ENCODE measurements at regions not wholly inside any gene's neighbourhood (a gene's known extent, or its start where the extent isn't known, plus 50 kb on each side); places are given as distances from the start of the nearest gene placed in this dataset.

DNA sequence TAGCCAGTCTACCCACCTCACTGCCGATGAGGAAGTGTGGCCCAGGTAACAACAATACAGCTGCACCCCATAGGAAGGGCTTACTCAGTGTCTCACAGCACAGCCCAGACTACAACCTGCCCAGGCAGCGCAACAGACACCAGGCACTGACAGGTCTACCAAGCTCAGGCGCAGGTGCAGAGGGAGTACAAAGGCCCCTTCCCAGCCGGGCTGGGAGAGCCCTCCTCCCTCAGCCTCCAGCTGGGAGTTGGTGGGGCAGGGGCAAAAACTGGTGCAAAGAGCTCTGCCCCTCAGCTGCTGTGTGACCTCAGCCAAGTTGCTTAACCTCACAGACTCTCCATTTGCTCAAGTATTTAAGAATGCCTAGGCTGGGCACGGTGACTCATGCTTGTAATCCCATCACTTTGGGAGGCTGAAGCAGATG, 112.6 kb upstream of the LHX1 start:
- POLR2A ChIA-PET = interaction anchor here (0.7 kb wide), 1 partner anchor 32 kb away, joined by 3 read pairs; no protein-coding TSS in a partner anchor
- no peaks in the 10 kb centered on the region for H3K4me1 ChIP-seq (ENCODE audit: control insufficient read depth, insufficient read depth, low read length)
- TF ChIP-seq ZNF544 (tag by site-specific recombination; IDR thresholded peaks at IDR 0.05) (no peak), ZNF426 (tag by site-specific recombination; IDR thresholded peaks at IDR 0.05) (no peak), BCL6B (tag by site-specific recombination; IDR thresholded peaks at IDR 0.05) (no peak), ZNF391 (tag by site-specific recombination; IDR thresholded peaks at IDR 0.05; ENCODE audit: borderline replicate concordance, low read depth) (no peak), ZNF394 (tag by site-specific recombination; IDR thresholded peaks at IDR 0.05; ENCODE audit: borderline replicate concordance) (no peak)
- H3K27ac ChIP-seq (ENCODE audit: extremely low read depth, low read depth, low read length) = no peak overlapping the region
- no peak overlapping the region for H3K4me3 ChIP-seq (ENCODE audit: low read depth, low read length)
- CTCF ChIA-PET = interaction anchor here (0.5 to 0.6 kb wide), 2 partner anchors 10 to 24 kb away, joined by 3 read pairs; no protein-coding TSS in a partner anchor
- H3K36me3 ChIP-seq (ENCODE audit: control insufficient read depth in 2 of 2, insufficient read depth in 1 of 2, low read length in 2 of 2) = no peaks in the 10 kb centered on the region
- H3K9me3 ChIP-seq (ENCODE audit: control insufficient read depth, insufficient read depth, low read depth, low read length) = no peaks in the 10 kb centered on the region

GRCh38 chr17:36825113-36825512, 112.2 kb upstream of the LHX1 start:
- H3K27ac ChIP-seq (ENCODE audit: extremely low read depth, low read depth, low read length) = no peak overlapping the region
- no peaks in the 10 kb centered on the region for H3K36me3 ChIP-seq (ENCODE audit: control insufficient read depth in 2 of 2, insufficient read depth in 1 of 2, low read length in 2 of 2)
- H3K4me3 ChIP-seq (ENCODE audit: low read depth, low read length) = no peak overlapping the region
- TF ChIP-seq ZEB2 (tag by site-specific recombination; IDR thresholded peaks at IDR 0.05) (0 out of 2 replicates have a peak, but pooled peaks have one; percentile 9), ZNF24 (tag by site-specific recombination; IDR thresholded peaks at IDR 0.05) (peak; percentile 99), ZNF596 (tag by site-specific recombination; IDR thresholded peaks at IDR 0.05) (no peak), ZNF366 (tag by site-specific recombination; conservative IDR thresholded peaks at IDR 0.05) (peak; percentile 53; the same call in 1 of the 2 replicates), ZNF2 (tag by site-specific recombination; IDR thresholded peaks at IDR 0.05) (no peak)
- ChIA-PET CTCF (interaction anchor here (0.5 to 1.3 kb wide), 3 partner anchors 11 to 223 kb away, joined by 3 to 4 read pairs (median 3); no protein-coding TSS in a partner anchor), POLR2A (interaction anchor here (0.7 kb wide), 1 partner anchor 32 kb away, joined by 3 read pairs; no protein-coding TSS in a partner anchor)
- no peaks in the 10 kb centered on the region for H3K9me3 ChIP-seq (ENCODE audit: control insufficient read depth, insufficient read depth, low read depth, low read length)
- no peaks in the 10 kb centered on the region for H3K4me1 ChIP-seq (ENCODE audit: control insufficient read depth, insufficient read depth, low read length)

DNA sequence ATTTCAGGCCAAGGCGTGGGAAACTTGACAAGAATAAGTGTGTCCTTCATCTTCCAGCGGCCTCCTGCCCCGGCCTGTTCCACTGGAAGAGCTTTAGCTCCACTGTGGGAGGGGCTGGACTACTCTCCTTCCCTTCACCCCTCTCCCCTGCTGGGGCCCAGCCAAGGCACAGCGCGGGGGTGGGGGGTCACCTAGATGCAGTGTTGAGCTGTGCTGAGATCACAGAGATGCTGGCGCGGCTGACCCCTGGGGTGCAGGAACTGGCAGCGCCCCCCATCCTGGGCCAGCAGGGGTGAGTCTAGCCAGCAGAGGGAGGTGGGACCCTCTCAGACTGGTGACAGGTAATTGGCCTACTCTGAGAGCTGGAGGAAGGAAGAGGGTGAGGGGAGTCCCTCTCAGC, 111.8 kb upstream of the LHX1 start:
- Histone ChIP-seq H3K27ac (ENCODE audit: extremely low read depth, low read depth, low read length) (no peak overlapping the region), H3K9me3 (ENCODE audit: control insufficient read depth, insufficient read depth, low read depth, low read length) (no peaks in the 10 kb centered on the region), H3K4me3 (ENCODE audit: low read depth, low read length) (no peak overlapping the region), H3K4me1 (ENCODE audit: control insufficient read depth, insufficient read depth, low read length) (no peaks in the 10 kb centered on the region), H3K36me3 (ENCODE audit: control insufficient read depth in 2 of 2, insufficient read depth in 1 of 2, low read length in 2 of 2) (no peaks in the 10 kb centered on the region)
- POLR2A ChIA-PET = interaction anchor here (0.7 kb wide), 1 partner anchor 31 kb away, joined by 3 read pairs; no protein-coding TSS in a partner anchor
- peak; percentile 67; the same call in 1 of the 2 replicates for TF ChIP-seq ZIC2 (tag by site-specific recombination; IDR thresholded peaks at IDR 0.05)
- no peak for TF ChIP-seq ZNF585B (tag by site-specific recombination; IDR thresholded peaks at IDR 0.05)
- TF ChIP-seq ZNF10 (tag by site-specific recombination; IDR thresholded peaks at IDR 0.05) = no peak
- 0 out of 2 replicates have a peak, but pooled peaks have one; percentile 4 for TF ChIP-seq ZFHX2 (tag by site-specific recombination; conservative IDR thresholded peaks at IDR 0.05)
- TF ChIP-seq ZSCAN16 (tag by site-specific recombination; IDR thresholded peaks at IDR 0.05) = no peak
- CTCF ChIA-PET = interaction anchor here (1.3 kb wide), 1 partner anchor 222 kb away, joined by 4 read pairs; no protein-coding TSS in a partner anchor

DNA sequence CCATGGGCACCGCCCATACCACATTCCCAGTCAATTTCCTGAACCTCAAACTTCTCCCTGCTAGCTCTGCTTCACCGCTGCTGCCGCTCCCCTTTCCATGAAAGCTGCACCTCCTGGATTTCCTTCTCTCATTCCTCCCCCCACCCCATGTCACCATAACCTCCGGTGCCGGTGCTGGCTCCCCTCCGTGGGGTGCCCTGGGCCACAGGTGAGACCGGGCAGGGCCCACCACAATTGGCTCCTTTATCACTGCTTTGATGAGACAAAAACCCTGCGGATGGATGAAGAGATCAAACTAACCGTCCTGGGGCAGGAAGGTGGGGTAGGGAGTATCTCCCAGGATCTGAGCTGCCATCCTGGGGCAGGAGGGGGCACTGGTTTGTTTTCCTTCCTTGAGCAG, 111.3 kb upstream of the LHX1 start:
- H3K4me3 ChIP-seq (ENCODE audit: low read depth, low read length) = no peak overlapping the region
- no peaks in the 10 kb centered on the region for H3K36me3 ChIP-seq (ENCODE audit: control insufficient read depth in 2 of 2, insufficient read depth in 1 of 2, low read length in 2 of 2)
- no peak overlapping the region for H3K27ac ChIP-seq (ENCODE audit: extremely low read depth, low read depth, low read length)
- no peaks in the 10 kb centered on the region for H3K9me3 ChIP-seq (ENCODE audit: control insufficient read depth, insufficient read depth, low read depth, low read length)
- POLR2A ChIA-PET = no interaction called here
- H3K4me1 ChIP-seq (ENCODE audit: control insufficient read depth, insufficient read depth, low read length) = no peaks in the 10 kb centered on the region
- CTCF ChIA-PET = interaction anchor here (1.3 kb wide), 1 partner anchor 222 kb away, joined by 4 read pairs; no protein-coding TSS in a partner anchor
- TF ChIP-seq ZBTB7A (tag by site-specific recombination; IDR thresholded peaks at IDR 0.05; ENCODE audit: low read depth) (no peak), ZNF626 (tag by site-specific recombination; IDR thresholded peaks at IDR 0.05) (no peak), KLF16 (tag by site-specific recombination; IDR thresholded peaks at IDR 0.05) (no peak), ZNF354C (tag by site-specific recombination; IDR thresholded peaks at IDR 0.05; ENCODE audit: borderline replicate concordance, low read depth) (no peak), ZNF239 (tag by site-specific recombination; IDR thresholded peaks at IDR 0.05) (no peak), ZNF548 (tag by site-specific recombination; IDR thresholded peaks at IDR 0.05) (no peak), ZNF513 (tag by site-specific recombination; IDR thresholded peaks at IDR 0.05) (no peak), MYNN (tag by site-specific recombination; IDR thresholded peaks at IDR 0.05; ENCODE audit: borderline replicate concordance) (no peak), ZNF266 (tag by site-specific recombination; IDR thresholded peaks at IDR 0.05; ENCODE audit: low read depth) (no peak)
- TF ChIP-seq, protein P1, sequence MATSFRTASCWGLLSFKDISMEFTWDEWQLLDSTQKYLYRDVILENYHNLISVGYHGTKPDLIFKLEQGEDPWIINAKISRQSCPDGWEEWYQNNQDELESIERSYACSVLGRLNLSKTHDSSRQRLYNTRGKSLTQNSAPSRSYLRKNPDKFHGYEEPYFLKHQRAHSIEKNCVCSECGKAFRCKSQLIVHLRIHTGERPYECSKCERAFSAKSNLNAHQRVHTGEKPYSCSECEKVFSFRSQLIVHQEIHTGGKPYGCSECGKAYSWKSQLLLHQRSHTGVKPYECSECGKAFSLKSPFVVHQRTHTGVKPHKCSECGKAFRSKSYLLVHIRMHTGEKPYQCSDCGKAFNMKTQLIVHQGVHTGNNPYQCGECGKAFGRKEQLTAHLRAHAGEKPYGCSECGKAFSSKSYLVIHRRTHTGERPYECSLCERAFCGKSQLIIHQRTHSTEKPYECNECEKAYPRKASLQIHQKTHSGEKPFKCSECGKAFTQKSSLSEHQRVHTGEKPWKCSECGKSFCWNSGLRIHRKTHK (tag by site-specific recombination; IDR thresholded peaks at IDR 0.05) = no peak

All from HEK293 (cell line).